ENCODE measurements at regions not wholly inside any gene's neighbourhood (a gene's known extent, or its start where the extent isn't known, plus 50 kb on each side); places are given as distances from the start of the nearest gene placed in this dataset.

DNA sequence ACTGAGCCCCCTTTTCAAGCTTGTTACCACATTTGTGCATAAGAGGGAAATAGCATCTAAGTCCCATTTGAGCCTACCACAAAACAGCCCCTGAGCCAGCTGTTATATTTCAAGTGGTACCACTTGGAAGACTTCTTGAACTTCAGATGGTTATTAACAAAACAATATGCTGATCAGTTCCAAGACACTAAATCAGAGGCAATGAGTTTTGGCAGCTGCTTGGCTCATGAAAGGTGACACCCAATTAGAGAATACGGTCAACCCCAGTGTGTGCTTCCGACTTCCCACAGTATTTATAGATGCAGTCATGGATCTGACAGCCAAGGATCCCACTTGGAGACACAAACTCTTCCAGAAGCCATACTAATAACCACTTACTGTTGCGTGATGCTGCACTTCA, 469.6 kb upstream of the PPP2R3A start:
- TF ChIP-seq POLR2A (IDR thresholded peaks at IDR 0.05): no peak
- TF ChIP-seq, protein P1, sequence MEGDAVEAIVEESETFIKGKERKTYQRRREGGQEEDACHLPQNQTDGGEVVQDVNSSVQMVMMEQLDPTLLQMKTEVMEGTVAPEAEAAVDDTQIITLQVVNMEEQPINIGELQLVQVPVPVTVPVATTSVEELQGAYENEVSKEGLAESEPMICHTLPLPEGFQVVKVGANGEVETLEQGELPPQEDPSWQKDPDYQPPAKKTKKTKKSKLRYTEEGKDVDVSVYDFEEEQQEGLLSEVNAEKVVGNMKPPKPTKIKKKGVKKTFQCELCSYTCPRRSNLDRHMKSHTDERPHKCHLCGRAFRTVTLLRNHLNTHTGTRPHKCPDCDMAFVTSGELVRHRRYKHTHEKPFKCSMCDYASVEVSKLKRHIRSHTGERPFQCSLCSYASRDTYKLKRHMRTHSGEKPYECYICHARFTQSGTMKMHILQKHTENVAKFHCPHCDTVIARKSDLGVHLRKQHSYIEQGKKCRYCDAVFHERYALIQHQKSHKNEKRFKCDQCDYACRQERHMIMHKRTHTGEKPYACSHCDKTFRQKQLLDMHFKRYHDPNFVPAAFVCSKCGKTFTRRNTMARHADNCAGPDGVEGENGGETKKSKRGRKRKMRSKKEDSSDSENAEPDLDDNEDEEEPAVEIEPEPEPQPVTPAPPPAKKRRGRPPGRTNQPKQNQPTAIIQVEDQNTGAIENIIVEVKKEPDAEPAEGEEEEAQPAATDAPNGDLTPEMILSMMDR (IDR thresholded peaks at IDR 0.05): no peak
